GM12878 (cell line): ENCODE measurements at regions not wholly inside any gene's neighbourhood (a gene's known extent, or its start where the extent isn't known, plus 50 kb on each side); places are given as distances from the start of the nearest gene placed in this dataset.

Source experiments
- ATAC-seq: fragments of 200-7000 bp; cut with Tn5 transposase; 3 replicates; pipeline ENCODE4 v1.9.1; 2020; ENCODE audit warnings: mild to moderate bottlenecking, moderate library complexity
- BruUV-seq: library from RNA; stranded (reverse); fragments of 400-500 nt; replicated peaks from 2 replicates; lab custom pipeline; 2021; lab: Mats Ljungman, UMichigan
- CTCF ChIA-PET: fragments of 300-600 bp; sonication (Branson Sonifier 250); formaldehyde crosslinking; extraction: SDS; loops from one replicate; lab custom pipeline; 2021; ENCODE audit warnings: inconsistent platforms; lab: Yijun Ruan, JAX
- POLR2A ChIA-PET: fragments of 350-600 bp; formaldehyde crosslinking; extraction: SDS; loops from one replicate; lab custom pipeline; 2021; ENCODE audit warnings: inconsistent platforms; lab: Charles Lee
- RAD21 ChIA-PET: fragments of 300-600 bp; sonication (Branson Sonifier 250); formaldehyde crosslinking; loops from one replicate; lab custom pipeline; 2023; ENCODE audit warnings: antibody characterized with exemption; ENCODE audit not compliant: unreplicated experiment; lab: Charles Lee
- SMC1A ChIA-PET: fragments of 300-600 bp; sonication (Branson Sonifier 250); formaldehyde crosslinking; loops from one replicate; lab custom pipeline; 2023; ENCODE audit not compliant: unreplicated experiment, uncharacterized antibody; lab: Charles Lee
- DNase-seq: peaks from one replicate; pipeline ENCODE4 v3.0.0-alpha.2; 2011; ENCODE audit warnings: low read depth, low spot score
- FAIRE-seq: peaks from 3 replicates; lab custom pipeline; 2011; peaks lifted over from hg19 to GRCh38; lab: Jason Lieb, UNC
- H2AFZ ChIP-seq: 2 replicates; pipeline ENCODE4 v1.6.0; 2011; ENCODE audit warnings: low read depth, low read length, control low read depth; ENCODE audit not compliant: control insufficient read depth
- H3K27ac ChIP-seq: 2 replicates; pipeline ENCODE4 v1.5.1; 2011; ENCODE audit warnings: control low read depth; ENCODE audit not compliant: control insufficient read depth, insufficient read depth
- H3K27me3 ChIP-seq, 2 experiments: replicated peaks in 1 of 2; 2 replicates each; pipeline versions ENCODE4 v1.6.0 to v1.6.1; 2011; ENCODE audit warnings: low read length in 1 of 2; ENCODE audit not compliant: control insufficient read depth in 2 of 2, insufficient read depth in 2 of 2
- H3K36me3 ChIP-seq, 2 experiments: 2 replicates each; pipeline ENCODE4 v1.5.1; 2011; ENCODE audit warnings: low read length in 1 of 2; ENCODE audit not compliant: control insufficient read depth in 2 of 2, insufficient read depth in 2 of 2
- H3K4me1 ChIP-seq: 2 replicates; pipeline ENCODE4 v1.6.1; 2011; ENCODE audit warnings: mild to moderate bottlenecking, low read length, moderate library complexity, mixed read lengths; ENCODE audit not compliant: control insufficient read depth, insufficient read depth
- H3K4me2 ChIP-seq: 2 replicates; pipeline ENCODE4 v1.6.0; 2011; ENCODE audit warnings: control low read depth; ENCODE audit not compliant: control insufficient read depth, insufficient read depth
- H3K4me3 ChIP-seq: fragments of 200-600 bp; sonication (generic); 2 replicates; pipeline ENCODE4 v1.5.1; 2016
- H3K79me2 ChIP-seq: 2 replicates; pipeline ENCODE4 v1.6.0; 2011; ENCODE audit warnings: low read length; ENCODE audit not compliant: control insufficient read depth, insufficient read depth
- H3K9ac ChIP-seq: 2 replicates; pipeline ENCODE4 v1.8.0; 2011; ENCODE audit warnings: low read length, control low read depth, mixed read lengths; ENCODE audit not compliant: control insufficient read depth, insufficient read depth
- H3K9me3 ChIP-seq: replicated peaks from 3 replicates; pipeline ENCODE4 v1.5.1; 2011; ENCODE audit warnings: mild to moderate bottlenecking, low read length; ENCODE audit not compliant: control insufficient read depth, insufficient read depth
- H4K20me1 ChIP-seq: 2 replicates; pipeline ENCODE4 v1.6.0; 2011; ENCODE audit not compliant: control insufficient read depth, insufficient read depth
- CBFB ChIP-seq: IDR thresholded peaks from 2 replicates; pipeline ENCODE4 v1.6.1; 2016; ENCODE audit warnings: antibody characterized with exemption, low read depth
- CBX3 ChIP-seq: fragments of 200-600 bp; sonication (generic); IDR thresholded peaks from 2 replicates; pipeline ENCODE4 v1.6.1; 2016; ENCODE audit warnings: low read depth, borderline replicate concordance
- CHD1 ChIP-seq: IDR thresholded peaks from 2 replicates; pipeline ENCODE4 v1.6.1; 2012; ENCODE audit warnings: low read depth, low read length, improper control_type of control experiment
- GABPA ChIP-seq: IDR thresholded peaks from 2 replicates; pipeline ENCODE4 v1.6.1; 2014; ENCODE audit warnings: antibody characterized with exemption, low read depth, mild to moderate bottlenecking, inconsistent platforms
- JUNB ChIP-seq: IDR thresholded peaks from 2 replicates; pipeline ENCODE4 v1.6.1; 2016; ENCODE audit warnings: antibody characterized with exemption, mild to moderate bottlenecking
- MTA2 ChIP-seq: fragments of 450-650 bp; IDR thresholded peaks from 2 replicates; pipeline ENCODE4 v1.6.1; 2016; ENCODE audit warnings: low read depth, mild to moderate bottlenecking, moderate library complexity
- NFXL1 ChIP-seq: fragments of 450-650 bp; IDR thresholded peaks from 2 replicates; pipeline ENCODE4 v1.6.1; 2017; ENCODE audit warnings: antibody characterized with exemption, mild to moderate bottlenecking, borderline replicate concordance
- NFYA ChIP-seq: IDR thresholded peaks from 2 replicates; pipeline ENCODE4 v1.6.1; 2011; ENCODE audit warnings: low read depth, mild to moderate bottlenecking, low read length, improper control_type of control experiment, borderline replicate concordance
- ZSCAN29 ChIP-seq: fragments of 450-650 bp; IDR thresholded peaks from 2 replicates; pipeline ENCODE4 v1.6.1; 2017; ENCODE audit warnings: mild to moderate bottlenecking, moderate library complexity
- WGBS: methylation state at CpG from one replicate; pipeline ENCODE4 v1.1.6; 2016; ENCODE audit warnings: low lambda C conversion rate; ENCODE audit not compliant: insufficient replicate concordance, insufficient coverage; ENCODE audit errors: missing lambda C conversion rate; 5-methylcytosine and 5-hydroxymethylcytosine counted together
- in situ Hi-C: fragments of 300-500 bp; cut with MboI; formaldehyde crosslinking; loops from 9 replicates; pipeline ENCODE4 v1.14.3; 2018; ENCODE audit warnings: mixed read lengths
- intact Hi-C: fragments of 100-400 bp; cut with micrococcal nuclease; formaldehyde crosslinking; loops from one replicate; pipeline ENCODE4 v1.14.2; 2022; ENCODE audit not compliant: unreplicated experiment
- TF ChIP-seq, protein P1 (sequence below): IDR thresholded peaks from 2 replicates; pipeline ENCODE4 v1.6.1; 2011; ENCODE audit warnings: low read depth, mild to moderate bottlenecking, low read length, moderate library complexity, borderline replicate concordance; ENCODE audit errors: extremely low read depth
- TF ChIP-seq, protein P2 (sequence below): fragments of 150-350 bp; IDR thresholded peaks from 2 replicates; pipeline ENCODE4 v1.6.1; 2014; ENCODE audit warnings: mild to moderate bottlenecking, low read depth, low read length
- TF ChIP-seq, protein P3 (sequence below): fragments of 150-350 bp; IDR thresholded peaks from 2 replicates; pipeline ENCODE4 v1.6.1; 2016; ENCODE audit warnings: low read depth, low read length

DNA sequence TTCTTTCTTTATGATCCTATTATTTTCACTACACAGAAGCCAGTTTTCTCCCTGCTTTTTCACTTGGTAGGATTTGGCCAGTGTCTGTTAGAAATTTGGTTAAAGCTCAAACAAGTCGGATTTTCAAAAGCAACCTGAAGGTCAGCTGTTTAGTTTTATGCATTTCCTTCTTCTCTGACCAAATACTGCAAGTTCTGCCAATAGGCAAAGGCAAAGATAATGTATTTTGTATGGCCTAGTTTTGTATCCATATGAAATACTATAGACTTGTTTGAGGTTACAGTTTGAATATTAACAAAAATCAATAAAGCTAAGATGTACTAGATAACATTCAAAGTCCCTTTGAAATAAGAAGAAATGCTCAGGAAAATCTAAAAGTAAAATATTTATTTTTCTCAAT is 439.4 kb downstream of the TRIML1 start:
- H3K27ac ChIP-seq: no peak overlapping the region
- H3K4me3 ChIP-seq: no peak overlapping the region
- SMC1A ChIA-PET: no interaction called here
- H3K9ac ChIP-seq: no peak overlapping the region
- no peaks in the 10 kb centered on the region for H3K4me1 ChIP-seq
- in situ Hi-C loops: no loop called here
- no TSS peak for BruUV-seq
- TF ChIP-seq GABPA (no peak), NFXL1 (no peak), CBFB (no peak), ZSCAN29 (no peak), CHD1 (no peak), NFYA (no peak), MTA2 (no peak), JUNB (no peak), CBX3 (no peak)
- TF ChIP-seq, protein P1, sequence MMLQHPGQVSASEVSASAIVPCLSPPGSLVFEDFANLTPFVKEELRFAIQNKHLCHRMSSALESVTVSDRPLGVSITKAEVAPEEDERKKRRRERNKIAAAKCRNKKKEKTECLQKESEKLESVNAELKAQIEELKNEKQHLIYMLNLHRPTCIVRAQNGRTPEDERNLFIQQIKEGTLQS: no peak
- TF ChIP-seq, protein P2, sequence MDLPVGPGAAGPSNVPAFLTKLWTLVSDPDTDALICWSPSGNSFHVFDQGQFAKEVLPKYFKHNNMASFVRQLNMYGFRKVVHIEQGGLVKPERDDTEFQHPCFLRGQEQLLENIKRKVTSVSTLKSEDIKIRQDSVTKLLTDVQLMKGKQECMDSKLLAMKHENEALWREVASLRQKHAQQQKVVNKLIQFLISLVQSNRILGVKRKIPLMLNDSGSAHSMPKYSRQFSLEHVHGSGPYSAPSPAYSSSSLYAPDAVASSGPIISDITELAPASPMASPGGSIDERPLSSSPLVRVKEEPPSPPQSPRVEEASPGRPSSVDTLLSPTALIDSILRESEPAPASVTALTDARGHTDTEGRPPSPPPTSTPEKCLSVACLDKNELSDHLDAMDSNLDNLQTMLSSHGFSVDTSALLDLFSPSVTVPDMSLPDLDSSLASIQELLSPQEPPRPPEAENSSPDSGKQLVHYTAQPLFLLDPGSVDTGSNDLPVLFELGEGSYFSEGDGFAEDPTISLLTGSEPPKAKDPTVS: no peak
- TF ChIP-seq, protein P3, sequence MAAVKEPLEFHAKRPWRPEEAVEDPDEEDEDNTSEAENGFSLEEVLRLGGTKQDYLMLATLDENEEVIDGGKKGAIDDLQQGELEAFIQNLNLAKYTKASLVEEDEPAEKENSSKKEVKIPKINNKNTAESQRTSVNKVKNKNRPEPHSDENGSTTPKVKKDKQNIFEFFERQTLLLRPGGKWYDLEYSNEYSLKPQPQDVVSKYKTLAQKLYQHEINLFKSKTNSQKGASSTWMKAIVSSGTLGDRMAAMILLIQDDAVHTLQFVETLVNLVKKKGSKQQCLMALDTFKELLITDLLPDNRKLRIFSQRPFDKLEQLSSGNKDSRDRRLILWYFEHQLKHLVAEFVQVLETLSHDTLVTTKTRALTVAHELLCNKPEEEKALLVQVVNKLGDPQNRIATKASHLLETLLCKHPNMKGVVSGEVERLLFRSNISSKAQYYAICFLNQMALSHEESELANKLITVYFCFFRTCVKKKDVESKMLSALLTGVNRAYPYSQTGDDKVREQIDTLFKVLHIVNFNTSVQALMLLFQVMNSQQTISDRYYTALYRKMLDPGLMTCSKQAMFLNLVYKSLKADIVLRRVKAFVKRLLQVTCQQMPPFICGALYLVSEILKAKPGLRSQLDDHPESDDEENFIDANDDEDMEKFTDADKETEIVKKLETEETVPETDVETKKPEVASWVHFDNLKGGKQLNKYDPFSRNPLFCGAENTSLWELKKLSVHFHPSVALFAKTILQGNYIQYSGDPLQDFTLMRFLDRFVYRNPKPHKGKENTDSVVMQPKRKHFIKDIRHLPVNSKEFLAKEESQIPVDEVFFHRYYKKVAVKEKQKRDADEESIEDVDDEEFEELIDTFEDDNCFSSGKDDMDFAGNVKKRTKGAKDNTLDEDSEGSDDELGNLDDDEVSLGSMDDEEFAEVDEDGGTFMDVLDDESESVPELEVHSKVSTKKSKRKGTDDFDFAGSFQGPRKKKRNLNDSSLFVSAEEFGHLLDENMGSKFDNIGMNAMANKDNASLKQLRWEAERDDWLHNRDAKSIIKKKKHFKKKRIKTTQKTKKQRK: no peak
- TF ChIP-seq, all 136 proteins: peak for 0
- no peak for FAIRE-seq
- H2AFZ ChIP-seq: no peak overlapping the region
- ATAC-seq: no peak
- ChIA-PET POLR2A (no interaction called here), CTCF (no interaction called here), RAD21 (no interaction called here)
- no peak overlapping the region for H3K4me2 ChIP-seq
- DNase-seq: no peak
- intact Hi-C loops: no loop called here
- H3K9me3 ChIP-seq: no peaks in the 10 kb centered on the region; the same call in 1 of the 3 replicates
- no peaks in the 10 kb centered on the region for H3K36me3 ChIP-seq
- 0% methylated on average over 1 of the region's 1 CpG for WGBS
- no peaks in the 10 kb centered on the region for H3K79me2 ChIP-seq
- no peaks in the 10 kb centered on the region for H3K27me3 ChIP-seq
- no peaks in the 10 kb centered on the region for H4K20me1 ChIP-seq
